ENCODE measurements at regions not wholly inside any gene's neighbourhood (a gene's known extent, or its start where the extent isn't known, plus 50 kb on each side); places are given as distances from the start of the nearest gene placed in this dataset.
"Not testable (repeated sequence)": the region's sequence is repeated elsewhere in the genome, so short reads cannot be mapped to it uniquely, and the experiment has no call there.

GRCh38 chr10:109174526-109174925 lies 748.8 kb downstream of the XPNPEP1 start:
- no peak for DNase-seq

- DNase-seq: no peak
Measured at GRCh38 chr10:109173937-109174336, 749.4 kb downstream of the XPNPEP1 start.

GRCh38 chr10:109173121-109173520 lies 750.2 kb downstream of the XPNPEP1 start:
- no peak for DNase-seq

- DNase-seq: no peak
Measured at GRCh38 chr10:109166935-109167334, 756.4 kb downstream of the XPNPEP1 start.

DNA sequence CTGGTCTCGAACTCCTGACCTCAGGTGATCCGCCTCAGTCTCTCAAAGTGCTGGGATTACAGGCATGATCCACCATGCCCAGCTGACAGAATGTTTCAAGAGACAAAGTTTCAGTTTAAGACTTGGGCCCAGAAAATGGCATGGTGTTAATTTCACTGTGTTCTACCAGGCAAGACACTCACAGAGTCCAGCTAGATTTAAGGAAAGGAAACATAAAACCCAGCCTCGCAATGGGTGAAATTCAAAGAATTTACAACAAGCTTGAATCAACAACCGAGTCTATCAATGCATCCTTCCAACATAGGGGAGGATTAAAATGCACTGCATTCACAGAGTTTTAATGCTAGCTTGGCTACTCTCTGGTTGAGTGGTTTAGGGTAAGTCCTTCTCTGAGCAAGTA lies 764.0 kb downstream of the XPNPEP1 start:
- DNase-seq: no peak

DNA sequence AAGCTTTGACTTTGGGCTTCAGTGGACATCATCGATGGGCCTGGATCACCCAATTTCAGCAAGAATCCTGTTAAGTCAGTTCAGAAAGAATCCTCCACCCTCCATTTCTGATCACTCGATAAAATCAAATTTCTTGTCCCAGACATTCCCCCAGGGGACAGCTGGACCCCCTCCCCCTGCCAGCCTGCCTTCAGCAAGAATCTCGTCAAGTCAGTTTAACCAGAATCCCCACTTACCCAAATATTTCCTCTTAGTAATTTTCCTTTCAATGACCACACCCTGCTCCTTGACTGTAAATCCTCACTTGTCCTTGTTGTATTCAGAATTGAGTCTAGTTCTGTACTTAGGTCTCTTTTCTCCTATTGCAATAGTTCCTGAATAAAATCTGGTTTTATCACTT lies 766.9 kb downstream of the XPNPEP1 start:
- DNase-seq: no peak

- DNase-seq: no peak
Measured at GRCh38 chr10:109149666-109150350, 773.5 kb downstream of the XPNPEP1 start.

GRCh38 chr10:109127363-109127762 lies 795.9 kb downstream of the XPNPEP1 start:
- DNase-seq: no peak

DNA sequence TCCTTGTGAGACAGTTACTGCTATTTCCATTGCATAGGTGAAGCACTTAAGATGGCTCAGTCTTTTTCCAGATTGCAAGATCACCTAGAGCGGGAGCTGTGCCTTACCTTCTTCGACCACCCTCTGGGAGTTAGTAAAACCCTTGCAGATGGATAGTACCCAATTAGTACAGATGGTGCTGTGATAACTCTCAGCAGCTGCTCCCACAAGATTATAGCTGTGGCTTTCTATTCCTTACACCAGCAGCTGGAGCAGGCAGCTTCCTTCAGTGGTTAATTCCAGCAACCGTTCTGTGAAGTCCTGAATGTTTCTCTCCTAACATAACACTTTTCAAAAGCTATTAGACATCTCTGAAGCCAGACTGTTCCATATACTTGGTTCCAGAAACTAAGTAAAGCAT lies 796.8 kb downstream of the XPNPEP1 start:
- DNase-seq: no peak

DNA sequence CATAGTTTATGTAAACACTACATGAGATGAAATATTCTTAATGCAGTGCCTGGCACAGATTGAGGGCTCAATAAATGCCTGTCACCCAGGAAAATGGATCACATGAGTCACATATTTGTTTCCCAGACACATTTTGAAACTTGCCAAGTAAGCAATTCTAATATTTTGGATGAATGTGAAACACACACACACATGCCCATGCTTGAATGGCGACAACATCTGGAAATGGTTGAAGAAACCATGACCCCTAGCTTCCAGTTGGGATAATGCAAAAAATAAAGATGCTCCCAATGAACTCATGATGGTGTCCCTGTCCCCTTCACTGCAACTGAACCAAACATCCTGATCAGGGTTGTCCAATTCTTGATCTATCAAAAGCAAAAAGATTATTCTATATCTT lies 797.3 kb downstream of the XPNPEP1 start:
- DNase-seq: no peak

GRCh38 chr10:109115179-109115578 lies 808.1 kb downstream of the XPNPEP1 start:
- no peak for DNase-seq

- no peak for DNase-seq
Measured at GRCh38 chr10:109114579-109114978, 808.7 kb downstream of the XPNPEP1 start.

DNA sequence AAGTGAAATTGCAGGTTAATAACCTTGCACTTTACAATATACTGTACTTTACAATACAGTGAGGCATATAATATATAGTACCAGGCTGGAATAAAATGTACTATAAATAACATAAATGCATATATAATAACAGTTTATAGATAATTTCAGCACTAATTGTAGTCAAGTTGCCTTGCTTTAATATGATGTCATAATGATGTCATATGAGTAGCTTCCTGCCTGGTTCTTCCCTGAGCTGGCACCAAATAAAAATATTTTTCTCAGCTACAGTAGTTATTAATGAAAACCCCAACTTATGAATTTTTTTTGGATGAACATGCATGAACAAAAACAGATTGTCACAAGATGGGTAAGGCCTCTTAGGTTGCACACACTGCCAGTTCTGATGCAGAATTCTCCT lies 816.7 kb downstream of the XPNPEP1 start:
- no peak for DNase-seq

- no peak for DNase-seq
Measured at GRCh38 chr10:109105725-109106124, 817.6 kb downstream of the XPNPEP1 start.

GRCh38 chr10:109104806-109105205 lies 818.5 kb downstream of the XPNPEP1 start:
- no peak for DNase-seq

DNA sequence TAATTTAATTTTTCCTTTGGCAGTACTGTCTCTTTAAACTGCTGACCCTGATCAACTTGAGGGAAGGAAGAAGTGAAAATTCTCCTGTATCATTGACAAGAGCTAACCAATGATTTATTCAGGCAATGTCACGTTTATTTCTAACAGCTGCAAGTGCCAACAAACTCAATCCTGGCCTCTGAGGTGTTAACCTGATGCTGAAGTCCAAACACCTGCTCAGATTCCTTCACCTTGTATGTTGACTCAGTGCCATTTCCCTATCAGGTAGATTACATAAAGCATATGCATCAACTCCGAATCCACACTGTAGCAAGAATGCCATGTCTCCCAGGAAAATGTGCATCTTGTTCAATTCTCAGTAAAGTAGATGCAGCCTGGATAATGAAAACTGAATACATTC lies 820.0 kb downstream of the XPNPEP1 start:
- DNase-seq: no peak

GRCh38 chr10:109089779-109090178 lies 833.5 kb downstream of the XPNPEP1 start:
- no peak for DNase-seq

- DNase-seq: no peak
Measured at GRCh38 chr10:109071539-109071938, 851.8 kb downstream of the XPNPEP1 start.

- DNase-seq: no peak
Measured at GRCh38 chr10:109070492-109070891, 852.8 kb downstream of the XPNPEP1 start.

DNA sequence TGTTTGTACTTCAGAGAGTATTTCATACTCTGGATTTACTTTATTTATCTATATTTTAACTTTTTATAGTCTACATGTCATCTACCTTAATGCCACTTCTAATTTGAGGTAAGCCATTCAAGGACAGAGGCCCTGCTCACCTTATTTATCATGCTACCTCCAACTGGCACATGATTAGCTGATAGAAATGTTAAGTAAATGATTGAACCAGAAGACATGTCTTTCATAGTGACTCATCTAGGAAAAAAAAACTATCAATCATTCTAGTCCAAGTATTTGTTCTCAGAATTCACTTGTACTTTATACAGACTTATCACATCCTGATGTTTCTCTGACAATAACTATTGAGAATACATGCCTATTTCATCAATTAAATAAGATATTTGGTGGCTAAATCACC lies 856.3 kb downstream of the XPNPEP1 start:
- no peak for DNase-seq

- no peak for DNase-seq
Measured at GRCh38 chr10:109065821-109066220, 857.5 kb downstream of the XPNPEP1 start.

- DNase-seq: no peak
Measured at GRCh38 chr10:109062371-109062770, 860.9 kb downstream of the XPNPEP1 start.

DNA sequence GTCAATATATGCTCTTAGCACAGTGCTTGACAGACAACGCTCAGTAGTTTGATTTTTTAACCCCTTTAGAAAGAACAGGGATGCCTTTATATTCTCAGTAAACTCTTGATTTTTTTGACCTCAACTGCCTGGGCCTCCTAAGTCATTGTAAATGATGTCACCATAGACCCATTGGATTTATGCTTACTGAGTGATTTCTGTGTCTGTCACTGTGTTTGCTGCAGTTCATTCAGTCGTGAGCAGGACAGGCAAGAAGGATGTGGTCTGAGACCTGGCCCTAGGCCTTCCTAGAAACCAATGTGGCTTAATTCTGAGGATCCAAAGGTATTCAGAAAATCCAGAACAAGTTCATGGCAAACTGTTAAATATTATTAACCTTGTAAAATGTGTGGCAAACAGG lies 868.1 kb downstream of the XPNPEP1 start:
- no peak for DNase-seq

GRCh38 chr10:109047856-109048255 lies 875.5 kb downstream of the XPNPEP1 start:
- no peak for DNase-seq

- DNase-seq: not testable (repeated sequence)
Measured at GRCh38 chr10:109046427-109046826, 876.9 kb downstream of the XPNPEP1 start.
